Stimulated activated CD8-positive, alpha-beta memory T cell treated with anti-CD3 and anti-CD28 coated beads, Interleukin-4, amount 100 ng/mL, for 1 hour (primary cell): ENCODE measurements at regions not wholly inside any gene's neighbourhood (a gene's known extent, or its start where the extent isn't known, plus 50 kb on each side); places are given as distances from the start of the nearest gene placed in this dataset.
"Not testable (repeated sequence)": the region's sequence is repeated elsewhere in the genome, so short reads cannot be mapped to it uniquely, and the experiment has no call there.

Experiments
- DNase-seq, 2 donors: peaks; one replicate each; pipeline ENCODE4 v3.0.0-alpha.2; 2020; ENCODE audit warnings: low read depth in 2 of 2, low spot score in 1 of 2

GRCh38 chr5:50898966-50899365, 232.5 kb downstream of the PARP8 start:
- DNase-seq, result no peak

GRCh38 chr5:50900952-50901510, 234.6 kb downstream of the PARP8 start:
- DNase-seq, result no peak

GRCh38 chr5:50903651-50904050, 237.2 kb downstream of the PARP8 start:
- DNase-seq, result no peak

GRCh38 chr5:50905996-50906570, 239.6 kb downstream of the PARP8 start:
- DNase-seq, result no peak

- not testable (repeated sequence) for DNase-seq
Observed at GRCh38 chr5:50920160-50920559, 253.7 kb downstream of the PARP8 start.

GRCh38 chr5:50921366-50922133, 255.1 kb downstream of the PARP8 start:
- DNase-seq, result no peak

- not testable (repeated sequence) for DNase-seq
Observed at GRCh38 chr5:50922134-50922941, 255.9 kb downstream of the PARP8 start.

GRCh38 chr5:50922942-50923767, 256.7 kb downstream of the PARP8 start:
- DNase-seq, result no peak

- no peak for DNase-seq
Observed at GRCh38 chr5:50923768-50924494, 257.5 kb downstream of the PARP8 start.

- DNase-seq, result no peak
Observed at GRCh38 chr5:50927953-50928352, 261.5 kb downstream of the PARP8 start.

- DNase-seq, result no peak
Observed at GRCh38 chr5:50929174-50929573, 262.7 kb downstream of the PARP8 start.

GRCh38 chr5:50934343-50934742, 267.9 kb downstream of the PARP8 start:
- DNase-seq, result no peak

GRCh38 chr5:50945139-50945538, 278.7 kb downstream of the PARP8 start:
- no peak for DNase-seq

- no peak for DNase-seq
Observed at GRCh38 chr5:50947906-50948683, 281.7 kb downstream of the PARP8 start.

GRCh38 chr5:50953290-50953689, 286.9 kb downstream of the PARP8 start:
- DNase-seq, result no peak

GRCh38 chr5:50958852-50959457, 292.5 kb downstream of the PARP8 start:
- DNase-seq, result no peak

- DNase-seq, result peak; percentile 16 to 38
Observed at GRCh38 chr5:50962934-50963872, 296.8 kb downstream of the PARP8 start.
